Heart right ventricle (tissue), 16 donors: ENCODE measurements at regions not wholly inside any gene's neighbourhood (a gene's known extent, or its start where the extent isn't known, plus 50 kb on each side); places are given as distances from the start of the nearest gene placed in this dataset.

ENCODE experiments used
- ATAC-seq, 8 donors: fragments of 200-7000 bp; cut with Tn5 transposase; one replicate each; pipeline ENCODE4 v1.9.1; 2020; ENCODE audit warnings: mild to moderate bottlenecking in 8 of 8, moderate library complexity in 8 of 8, moderate number of reproducible peaks in 1 of 8
- DNase-seq, 2 donors: peaks; one replicate each; pipeline ENCODE4 v3.0.0-alpha.2; 2020
- H3K27ac ChIP-seq, 10 donors: fragments of 200-600 bp; sonication (generic) in 2 of 10; one replicate each; pipeline versions ENCODE4 v1.5.0 to v1.8.0; 2020 to 2022; ENCODE audit warnings: mild to moderate bottlenecking in 3 of 10
- H3K27me3 ChIP-seq, 7 donors: fragments of 200-600 bp; one replicate each; pipeline ENCODE4 v1.8.0; 2021 to 2022; ENCODE audit warnings: mild to moderate bottlenecking in 2 of 7
- H3K36me3 ChIP-seq, 9 donors: fragments of 200-600 bp; sonication (generic) in 1 of 9; one replicate each; pipeline versions ENCODE4 v1.5.0 to v1.8.0; 2020 to 2022; ENCODE audit warnings: mild to moderate bottlenecking in 2 of 9
- H3K4me1 ChIP-seq, 9 donors: fragments of 200-600 bp; sonication (generic) in 1 of 9; one replicate each; pipeline versions ENCODE4 v1.5.0 to v1.8.0; 2020 to 2022; ENCODE audit warnings: mild to moderate bottlenecking in 4 of 9
- H3K4me3 ChIP-seq, 10 donors: fragments of 200-600 bp; sonication (generic) in 2 of 10; one replicate each; pipeline versions ENCODE4 v1.5.0 to v1.8.0; 2020 to 2022; ENCODE audit warnings: mild to moderate bottlenecking in 7 of 10, moderate library complexity in 2 of 10
- H3K9me3 ChIP-seq, 11 donors: fragments of 200-600 bp in 10 of 11; sonication (generic) in 2 of 11; one replicate each; pipeline versions ENCODE4 v1.5.0 to v1.8.0; 2013 to 2022; ENCODE audit warnings: mild to moderate bottlenecking in 2 of 11, control low read depth in 1 of 11, moderate library complexity in 1 of 11
- WGBS, 2 donors: extraction: QIAGEN DNeasy Blood & Tissue Kit; methylation state at CpG; one replicate each; pipeline ENCODE4 v1.1.7; 2013; ENCODE audit warnings: inconsistent platforms in 1 of 2; 5-methylcytosine and 5-hydroxymethylcytosine counted together
- intact Hi-C, 10 donors: fragments of 100-400 bp; cut with DNase I; formaldehyde crosslinking; loops; one replicate each; pipeline versions ENCODE4 v1.11.1 to v1.14.2; 2022
- TF ChIP-seq, protein P1 (sequence below), 9 donors: fragments of 200-600 bp; sonication (generic) in 2 of 9; IDR thresholded peaks; one replicate each; pipeline versions ENCODE4 v1.5.0 to v1.8.0; 2021 to 2022; ENCODE audit warnings: antibody characterized with exemption in 9 of 9, mild to moderate bottlenecking in 5 of 9, moderate library complexity in 1 of 9
- donor health status: Arrhythmogenic right ventricular cardiomyopathy.
- donor health status: ischemic (EF 13 %, LVEDD 7.1; RV severe dilation, severe dysfunction).
- donor health status: healthy with polysubstance abuse.
- donor health status: DM: no; HTN: yes; CAD: no.
- donor health status: DM: no; HTN: no; CAD: no.
- donor health status: ischemic (EF 25% LVEDD 6.9; RV normal size, moderate dysfunction).
- donor health status: ischemic (EF 25% LVEDD 5.7; RV mildly dilated, moderate dysfunction).
- donor health status: healthy.
- donor health status: DM: yes; HTN: yes; CAD: no.
- donor health status: Ischemic cardiomyopathy.
- donor health status: ischemic (EF 35%, LVEDD 5.7; RV mildly dilated, moderate dysfunction).
- donor health status: nonischemic (EF 11% LVEDD 7.7; RV severe dilation, severe dysfunction).
- donor health status: DM: yes; HTN: yes; CAD: no.
- donor health status: PGD.
- donor health status: ischemic (EF 29% LVEDD 5.4; RV normal size, mild dysfunction).
- donor health status: nonischemic (EF 23%, LVEDD 6.1; RV moderate dilation, normal function).

DNA sequence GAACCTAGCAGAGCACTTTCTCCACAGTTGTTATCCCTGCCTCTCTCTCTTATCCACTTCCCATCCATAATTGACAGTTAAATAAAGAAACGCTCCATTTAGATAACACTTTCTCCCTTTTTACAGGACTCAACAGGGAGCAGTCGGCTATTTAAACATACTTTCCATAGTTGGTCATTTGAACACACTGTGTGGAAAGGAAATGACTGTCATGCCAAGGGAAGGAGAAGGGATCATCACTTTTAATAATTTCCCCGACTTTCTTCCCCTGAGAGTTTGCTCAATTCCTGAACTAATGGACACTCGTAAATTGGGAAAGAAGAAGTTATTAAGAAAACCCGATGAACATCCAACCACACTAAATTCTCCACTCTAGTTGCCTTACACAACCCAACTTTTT, 400.8 kb upstream of the PTGER4 start:
- WGBS, 2 donors = 58 to 60% methylated on average over 5 of the region's 5 CpGs
- intact Hi-C loops = no loop called here
- H3K9me3 ChIP-seq = no peaks in the 10 kb centered on the region
- DNase-seq (no peak), ATAC-seq (no peak)
- no peaks in the 10 kb centered on the region for H3K27me3 ChIP-seq
- H3K36me3 ChIP-seq = no peaks in the 10 kb centered on the region
- no peak overlapping the region for H3K27ac ChIP-seq
- TF ChIP-seq, protein P1, sequence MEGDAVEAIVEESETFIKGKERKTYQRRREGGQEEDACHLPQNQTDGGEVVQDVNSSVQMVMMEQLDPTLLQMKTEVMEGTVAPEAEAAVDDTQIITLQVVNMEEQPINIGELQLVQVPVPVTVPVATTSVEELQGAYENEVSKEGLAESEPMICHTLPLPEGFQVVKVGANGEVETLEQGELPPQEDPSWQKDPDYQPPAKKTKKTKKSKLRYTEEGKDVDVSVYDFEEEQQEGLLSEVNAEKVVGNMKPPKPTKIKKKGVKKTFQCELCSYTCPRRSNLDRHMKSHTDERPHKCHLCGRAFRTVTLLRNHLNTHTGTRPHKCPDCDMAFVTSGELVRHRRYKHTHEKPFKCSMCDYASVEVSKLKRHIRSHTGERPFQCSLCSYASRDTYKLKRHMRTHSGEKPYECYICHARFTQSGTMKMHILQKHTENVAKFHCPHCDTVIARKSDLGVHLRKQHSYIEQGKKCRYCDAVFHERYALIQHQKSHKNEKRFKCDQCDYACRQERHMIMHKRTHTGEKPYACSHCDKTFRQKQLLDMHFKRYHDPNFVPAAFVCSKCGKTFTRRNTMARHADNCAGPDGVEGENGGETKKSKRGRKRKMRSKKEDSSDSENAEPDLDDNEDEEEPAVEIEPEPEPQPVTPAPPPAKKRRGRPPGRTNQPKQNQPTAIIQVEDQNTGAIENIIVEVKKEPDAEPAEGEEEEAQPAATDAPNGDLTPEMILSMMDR (IDR thresholded peaks at IDR 0.05) = no peak
- H3K4me3 ChIP-seq = no peak overlapping the region
- H3K4me1 ChIP-seq = no peaks in the 10 kb centered on the region

DNA sequence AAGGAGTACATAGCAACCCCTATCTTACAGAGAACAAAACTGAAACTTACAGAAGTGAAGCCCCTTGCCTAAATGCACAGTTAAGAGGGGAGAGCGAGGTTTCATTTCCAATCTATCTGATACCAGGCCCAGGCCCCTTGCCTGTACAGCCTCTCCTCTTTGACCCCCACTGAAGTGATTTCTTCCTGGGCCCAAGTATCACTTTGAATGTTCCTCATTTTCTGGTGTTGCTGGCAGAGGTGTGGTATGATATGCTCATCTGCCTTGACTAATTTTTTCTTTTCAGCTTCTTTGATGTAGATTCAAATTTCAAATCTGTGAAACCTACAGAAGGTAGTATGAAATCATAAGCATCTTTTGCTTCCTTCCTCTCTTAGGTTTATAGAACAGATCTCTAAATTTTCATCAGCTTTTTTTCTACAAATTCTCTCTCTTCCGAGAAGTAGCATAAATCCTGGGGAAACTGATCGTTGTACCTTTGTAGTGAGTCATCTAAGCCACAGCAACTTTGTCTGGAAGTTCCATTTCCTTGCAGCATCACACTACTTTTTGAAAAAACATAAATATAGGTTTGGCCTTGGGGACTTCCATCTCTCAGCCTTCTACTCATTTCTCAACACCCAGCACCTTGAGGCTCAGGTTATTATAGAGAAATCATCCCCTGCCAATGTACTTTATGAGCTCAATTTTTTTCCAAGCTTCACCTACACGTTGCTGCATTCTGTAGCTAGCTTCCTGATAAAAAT, 402.4 kb upstream of the PTGER4 start:
- no peaks in the 10 kb centered on the region for H3K9me3 ChIP-seq
- intact Hi-C loops = no loop called here
- ATAC-seq = no peak
- no peaks in the 10 kb centered on the region for H3K4me1 ChIP-seq
- H3K27me3 ChIP-seq = no peaks in the 10 kb centered on the region
- TF ChIP-seq, protein P1 (IDR thresholded peaks at IDR 0.05) = no peak
- no peak overlapping the region for H3K4me3 ChIP-seq
- H3K36me3 ChIP-seq = no peaks in the 10 kb centered on the region
- 80 to 86% methylated on average over 4 of the region's 4 CpGs for WGBS, 2 donors
- no peak for DNase-seq
- no peak overlapping the region for H3K27ac ChIP-seq

DNA sequence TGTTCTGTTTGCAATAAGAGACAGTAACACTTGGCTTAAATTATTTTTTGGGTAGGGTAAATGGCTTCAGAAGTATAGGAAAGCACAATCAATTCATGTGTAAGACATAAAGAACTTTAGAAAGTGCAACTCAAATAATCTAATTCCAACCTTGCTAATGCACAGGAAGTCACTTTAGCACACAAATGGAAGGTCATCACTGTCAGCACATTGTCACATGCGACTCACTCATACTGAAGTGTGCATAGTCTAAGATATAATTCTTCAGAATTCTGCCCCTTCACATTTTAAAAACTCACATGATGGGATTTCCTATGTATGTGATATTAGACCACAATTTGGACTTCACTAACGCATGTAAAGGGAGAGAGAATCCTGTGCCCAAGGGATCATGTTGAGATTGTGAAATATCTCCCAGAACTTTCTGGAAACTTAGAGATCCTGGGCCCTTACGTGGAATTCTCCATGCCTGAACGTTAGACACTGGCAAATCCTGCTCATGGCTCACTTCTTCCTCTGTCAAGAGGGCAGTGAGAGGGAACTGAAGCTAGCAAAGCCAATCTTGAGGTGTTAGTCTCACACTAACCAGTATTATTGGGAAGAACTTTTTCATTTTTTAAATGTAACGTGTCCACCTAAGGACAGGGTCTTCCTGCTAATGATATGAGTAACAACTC, 403.2 kb upstream of the PTGER4 start:
- ATAC-seq (no peak), DNase-seq (no peak)
- intact Hi-C loops = no loop called here
- Histone ChIP-seq H3K27ac (no peak overlapping the region), H3K9me3 (no peaks in the 10 kb centered on the region), H3K36me3 (no peaks in the 10 kb centered on the region), H3K4me1 (peaks cover 0 to 1% (median 0%) of the 10 kb centered on the region in 9 donors), H3K27me3 (no peaks in the 10 kb centered on the region), H3K4me3 (no peak overlapping the region)
- TF ChIP-seq, protein P1 (IDR thresholded peaks at IDR 0.05) = no peak
- 81 to 85% methylated on average over 5 of the region's 5 CpGs for WGBS, 2 donors

DNA sequence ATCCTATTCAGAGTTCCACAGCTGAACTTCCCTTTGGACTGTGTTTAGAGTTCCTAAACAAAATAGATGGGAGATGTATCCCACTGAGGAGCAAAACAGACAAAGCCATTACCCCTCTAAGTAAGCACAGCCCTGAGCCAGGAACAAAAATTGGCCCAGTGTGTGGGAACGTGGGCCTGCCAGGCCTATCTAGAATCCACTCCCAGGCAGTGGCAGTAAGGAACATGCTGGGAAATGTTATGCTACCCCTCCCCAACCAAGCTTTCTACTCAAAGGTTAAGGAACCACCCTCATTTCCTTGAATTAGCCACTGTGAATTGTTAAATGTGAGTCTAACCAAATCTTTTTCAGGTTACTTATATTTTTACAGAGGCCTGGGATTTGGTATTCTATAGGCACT, 405.1 kb upstream of the PTGER4 start:
- intact Hi-C loops = no loop called here
- Histone ChIP-seq H3K4me1 (peaks cover 0 to 20% (median 0%) of the 10 kb centered on the region in 9 donors), H3K27me3 (no peaks in the 10 kb centered on the region)

More for the DNA sequence above, 405.1 kb upstream of the PTGER4 start:
- H3K4me3 ChIP-seq = no peak overlapping the region
- no peaks in the 10 kb centered on the region for H3K9me3 ChIP-seq
- no peaks in the 10 kb centered on the region for H3K36me3 ChIP-seq
- 41% methylated on average over 1 of the region's 1 CpG for WGBS, 2 donors
- TF ChIP-seq, protein P1 (IDR thresholded peaks at IDR 0.05) = no peak
- no peak for ATAC-seq
- DNase-seq = no peak
- no peak overlapping the region for H3K27ac ChIP-seq
